Astrocyte (in vitro differentiated cells and primary cell): ENCODE measurements at regions not wholly inside any gene's neighbourhood (a gene's known extent, or its start where the extent isn't known, plus 50 kb on each side); places are given as distances from the start of the nearest gene placed in this dataset.

Experiments
- CTCF ChIP-seq: IDR thresholded peaks from 2 replicates; pipeline ENCODE4 v1.5.1; 2011; ENCODE audit warnings: low read depth, mild to moderate bottlenecking, inconsistent platforms, low read length, moderate library complexity; ENCODE audit not compliant: insufficient read depth
- EZH2 ChIP-seq: IDR thresholded peaks from 2 replicates; pipeline ENCODE4 v1.6.1; 2012; ENCODE audit warnings: mild to moderate bottlenecking, low read length, inconsistent platforms; ENCODE audit not compliant: insufficient read depth

- TF ChIP-seq CTCF (no peak), EZH2 (no peak)
Measured at GRCh38 chr11:116551576-116551975, 221.2 kb downstream of the BUD13 start.
